GM12874 (cell line): ENCODE measurements at regions not wholly inside any gene's neighbourhood (a gene's known extent, or its start where the extent isn't known, plus 50 kb on each side); places are given as distances from the start of the nearest gene placed in this dataset.

Experiments used
- TF ChIP-seq, protein P1 (sequence below): IDR thresholded peaks from 2 replicates; pipeline ENCODE4 v1.5.1; 2011; ENCODE audit warnings: low read depth, mild to moderate bottlenecking, control low read depth, low read length, moderate library complexity; ENCODE audit not compliant: insufficient read depth

DNA sequence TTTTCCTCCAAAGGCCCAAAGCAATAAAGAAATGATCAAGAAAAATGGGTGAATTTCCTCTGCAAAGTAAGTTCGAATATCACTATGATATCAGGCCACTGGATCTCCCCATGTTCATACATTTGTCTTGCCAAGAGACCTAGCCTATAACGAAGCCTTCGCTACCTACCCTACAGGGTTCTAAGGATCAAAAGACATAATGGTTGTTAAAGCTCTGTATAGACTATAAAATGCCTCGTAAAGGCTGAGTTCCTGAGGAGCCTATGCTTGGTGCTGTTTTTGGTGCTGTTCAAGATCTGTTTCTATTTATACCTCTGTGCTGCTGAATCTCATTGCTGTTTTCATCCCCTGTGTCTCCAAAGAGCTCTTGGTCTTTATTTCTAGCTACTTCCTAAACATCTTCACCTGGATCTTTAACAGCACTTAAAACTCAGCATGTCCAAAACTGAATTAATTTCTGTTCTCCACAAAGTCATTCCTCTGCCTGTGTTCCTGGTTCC, 254.4 kb upstream of the CHAC2 start:
- TF ChIP-seq, protein P1, sequence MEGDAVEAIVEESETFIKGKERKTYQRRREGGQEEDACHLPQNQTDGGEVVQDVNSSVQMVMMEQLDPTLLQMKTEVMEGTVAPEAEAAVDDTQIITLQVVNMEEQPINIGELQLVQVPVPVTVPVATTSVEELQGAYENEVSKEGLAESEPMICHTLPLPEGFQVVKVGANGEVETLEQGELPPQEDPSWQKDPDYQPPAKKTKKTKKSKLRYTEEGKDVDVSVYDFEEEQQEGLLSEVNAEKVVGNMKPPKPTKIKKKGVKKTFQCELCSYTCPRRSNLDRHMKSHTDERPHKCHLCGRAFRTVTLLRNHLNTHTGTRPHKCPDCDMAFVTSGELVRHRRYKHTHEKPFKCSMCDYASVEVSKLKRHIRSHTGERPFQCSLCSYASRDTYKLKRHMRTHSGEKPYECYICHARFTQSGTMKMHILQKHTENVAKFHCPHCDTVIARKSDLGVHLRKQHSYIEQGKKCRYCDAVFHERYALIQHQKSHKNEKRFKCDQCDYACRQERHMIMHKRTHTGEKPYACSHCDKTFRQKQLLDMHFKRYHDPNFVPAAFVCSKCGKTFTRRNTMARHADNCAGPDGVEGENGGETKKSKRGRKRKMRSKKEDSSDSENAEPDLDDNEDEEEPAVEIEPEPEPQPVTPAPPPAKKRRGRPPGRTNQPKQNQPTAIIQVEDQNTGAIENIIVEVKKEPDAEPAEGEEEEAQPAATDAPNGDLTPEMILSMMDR: no peak

DNA sequence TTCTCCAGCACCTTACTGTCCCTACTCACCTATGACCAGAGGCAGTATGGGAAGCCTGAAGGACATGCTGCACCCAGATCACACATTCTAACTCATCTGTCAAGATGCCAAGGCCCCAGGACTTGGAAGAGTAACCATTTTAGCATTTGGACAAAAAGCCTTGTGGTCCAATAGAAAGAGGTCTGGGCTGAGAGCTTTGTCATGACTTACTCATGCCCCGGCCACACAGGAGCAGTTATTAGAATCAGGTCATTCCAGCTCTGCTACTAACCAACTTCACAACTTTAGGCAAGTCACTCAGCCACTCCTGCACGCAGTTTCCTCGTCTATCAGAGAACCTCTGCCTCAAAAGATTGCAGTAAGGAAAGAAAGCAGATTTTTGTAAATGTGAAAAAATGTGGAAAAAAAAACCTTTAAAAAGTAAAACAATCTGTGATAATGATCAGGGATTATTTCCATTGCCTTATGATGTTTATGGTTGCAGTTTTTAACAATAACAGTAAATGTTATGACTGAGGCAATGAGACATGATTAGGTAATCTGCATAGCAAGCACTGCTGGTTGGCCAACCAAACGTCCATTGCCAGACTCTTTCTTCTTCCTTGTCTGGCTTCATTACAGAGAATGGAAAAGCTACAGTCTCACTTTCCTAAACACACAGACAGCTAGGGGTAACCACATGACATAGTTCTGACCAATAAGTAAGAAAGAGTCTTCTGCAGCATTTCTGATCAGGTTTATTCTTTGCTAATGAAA, 255.4 kb upstream of the CHAC2 start:
- TF ChIP-seq, protein P1: no peak

DNA sequence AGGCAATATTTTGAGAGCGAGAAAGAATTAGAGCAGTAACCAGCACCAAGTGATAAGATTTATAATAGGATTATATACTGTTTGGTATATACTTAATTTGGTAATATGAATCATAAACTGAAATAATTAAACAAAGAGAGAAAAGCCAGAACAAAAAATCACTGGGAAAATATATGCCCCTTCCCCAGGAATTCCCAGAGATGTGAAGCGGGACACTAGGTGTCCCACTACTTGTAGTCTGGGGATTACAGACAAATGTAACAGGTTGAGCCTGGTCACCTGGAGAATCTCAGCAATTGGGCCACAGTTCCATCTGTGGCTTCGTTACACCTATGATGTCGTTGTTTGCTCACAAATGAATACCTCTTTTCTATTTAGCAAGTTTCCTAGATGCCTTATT, 256.1 kb upstream of the CHAC2 start:
- TF ChIP-seq, protein P1: no peak

DNA sequence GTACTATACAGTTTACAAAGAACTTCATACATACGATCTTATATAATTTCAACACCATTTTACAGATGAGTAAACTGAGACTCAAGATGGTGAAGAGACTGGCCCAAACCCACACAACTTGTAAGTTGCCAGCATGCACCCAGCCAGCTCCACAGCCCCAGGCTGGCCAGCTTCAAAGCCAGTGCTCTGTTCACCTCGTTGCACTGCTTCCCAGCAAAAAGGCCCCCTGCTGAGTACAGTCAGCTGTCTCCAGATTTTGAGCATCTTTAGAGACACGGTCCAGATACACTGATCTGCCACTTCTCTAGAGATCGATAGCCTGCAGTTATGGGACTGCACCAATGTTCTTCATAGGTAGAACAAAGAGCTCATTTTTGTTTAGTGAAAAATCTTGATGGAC, 257.2 kb upstream of the CHAC2 start:
- TF ChIP-seq, protein P1: no peak

DNA sequence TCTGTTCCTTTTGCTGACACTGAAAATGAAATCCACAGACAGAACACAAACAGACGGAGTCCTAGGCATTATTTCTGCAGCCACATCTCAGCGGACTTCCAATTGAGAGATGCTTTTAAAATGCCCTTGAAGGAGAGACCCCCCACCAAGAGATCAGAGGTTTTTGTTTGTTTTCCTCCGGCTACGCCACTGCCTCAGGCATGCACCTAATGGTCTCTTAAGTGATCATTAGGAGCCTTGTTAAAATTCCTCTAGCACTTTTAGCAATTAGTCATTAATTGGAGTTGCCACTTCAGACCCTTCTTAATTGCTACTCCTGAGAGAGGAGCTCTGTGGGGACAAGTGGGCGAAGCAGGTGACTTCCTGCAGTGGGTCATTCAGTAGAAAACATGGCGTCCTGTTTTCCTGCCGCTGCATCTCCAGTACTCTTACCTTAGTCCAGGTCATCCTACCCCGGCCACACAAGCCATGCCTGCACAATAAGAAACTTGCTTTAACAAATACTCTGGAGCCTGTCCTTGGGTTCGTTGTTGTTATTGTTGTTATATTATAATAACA, 257.7 kb upstream of the CHAC2 start:
- TF ChIP-seq, protein P1: no peak

DNA sequence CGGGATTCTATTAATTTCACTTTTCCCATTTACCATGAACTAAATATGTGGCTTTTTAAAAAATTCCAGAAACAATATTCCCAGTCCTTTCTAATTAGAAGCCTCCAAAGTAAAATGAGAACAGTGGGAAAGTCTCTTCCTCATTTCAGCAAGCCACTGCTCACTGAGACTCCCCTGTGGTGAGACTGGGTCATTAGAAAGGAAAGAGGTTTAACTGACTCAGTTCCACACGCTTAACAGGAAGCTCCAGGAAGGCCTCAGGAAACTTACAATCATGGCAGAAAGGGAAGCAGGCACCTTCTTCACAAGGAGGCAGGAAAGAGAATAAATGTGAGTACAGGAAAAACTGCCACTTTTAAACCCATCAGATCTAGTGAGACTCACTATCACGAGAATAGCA, 258.9 kb upstream of the CHAC2 start:
- TF ChIP-seq, protein P1: no peak

DNA sequence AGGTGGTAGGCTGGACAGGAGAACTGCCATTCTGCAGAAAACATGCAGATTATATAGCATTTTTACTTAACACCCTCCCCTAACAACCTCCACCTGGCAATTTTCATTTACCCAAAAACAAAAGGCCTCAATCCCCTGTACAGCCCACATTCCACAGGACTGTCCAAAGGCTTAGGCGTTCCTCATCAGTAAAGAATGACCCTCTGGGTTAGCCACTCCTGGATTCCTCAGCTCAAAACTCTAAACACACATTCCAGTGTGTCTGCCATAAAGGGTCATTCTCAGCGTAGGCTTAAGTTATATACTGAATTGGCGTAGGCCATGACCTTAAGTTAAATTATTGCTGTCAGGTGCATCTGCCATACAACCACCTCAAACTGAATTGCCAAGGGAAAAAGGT, 261.8 kb upstream of the CHAC2 start:
- TF ChIP-seq, protein P1: no peak
